Kidney glomerular epithelial cell (primary cell): ENCODE measurements at regions not wholly inside any gene's neighbourhood (a gene's known extent, or its start where the extent isn't known, plus 50 kb on each side); places are given as distances from the start of the nearest gene placed in this dataset.
"Not testable (repeated sequence)": the region's sequence is repeated elsewhere in the genome, so short reads cannot be mapped to it uniquely, and the experiment has no call there.

Experiments used
- DNase-seq: peaks from one replicate; lab custom pipeline; 2025; lab: John Stamatoyannopoulos, UW

DNA sequence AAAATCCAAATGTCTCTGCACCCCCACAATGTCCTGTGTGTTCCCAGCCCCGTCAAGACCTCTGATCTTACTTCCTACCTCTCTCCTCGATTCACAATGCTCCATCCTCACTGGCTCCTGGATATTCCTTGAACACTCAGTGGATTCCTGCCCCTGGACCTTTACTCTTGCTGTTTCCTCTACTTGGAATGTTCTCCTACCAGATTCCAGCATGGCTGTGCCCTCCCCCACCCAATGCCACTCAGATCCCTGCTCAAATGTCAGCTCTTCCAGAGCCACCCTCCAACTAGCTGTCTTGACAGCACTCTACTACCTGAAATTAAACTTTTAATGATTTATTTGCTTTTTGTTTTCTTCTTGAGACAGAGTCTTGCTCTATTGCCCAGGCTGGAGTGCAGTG is 107.4 kb downstream of the KLF5 start:
- no peak for DNase-seq

DNA sequence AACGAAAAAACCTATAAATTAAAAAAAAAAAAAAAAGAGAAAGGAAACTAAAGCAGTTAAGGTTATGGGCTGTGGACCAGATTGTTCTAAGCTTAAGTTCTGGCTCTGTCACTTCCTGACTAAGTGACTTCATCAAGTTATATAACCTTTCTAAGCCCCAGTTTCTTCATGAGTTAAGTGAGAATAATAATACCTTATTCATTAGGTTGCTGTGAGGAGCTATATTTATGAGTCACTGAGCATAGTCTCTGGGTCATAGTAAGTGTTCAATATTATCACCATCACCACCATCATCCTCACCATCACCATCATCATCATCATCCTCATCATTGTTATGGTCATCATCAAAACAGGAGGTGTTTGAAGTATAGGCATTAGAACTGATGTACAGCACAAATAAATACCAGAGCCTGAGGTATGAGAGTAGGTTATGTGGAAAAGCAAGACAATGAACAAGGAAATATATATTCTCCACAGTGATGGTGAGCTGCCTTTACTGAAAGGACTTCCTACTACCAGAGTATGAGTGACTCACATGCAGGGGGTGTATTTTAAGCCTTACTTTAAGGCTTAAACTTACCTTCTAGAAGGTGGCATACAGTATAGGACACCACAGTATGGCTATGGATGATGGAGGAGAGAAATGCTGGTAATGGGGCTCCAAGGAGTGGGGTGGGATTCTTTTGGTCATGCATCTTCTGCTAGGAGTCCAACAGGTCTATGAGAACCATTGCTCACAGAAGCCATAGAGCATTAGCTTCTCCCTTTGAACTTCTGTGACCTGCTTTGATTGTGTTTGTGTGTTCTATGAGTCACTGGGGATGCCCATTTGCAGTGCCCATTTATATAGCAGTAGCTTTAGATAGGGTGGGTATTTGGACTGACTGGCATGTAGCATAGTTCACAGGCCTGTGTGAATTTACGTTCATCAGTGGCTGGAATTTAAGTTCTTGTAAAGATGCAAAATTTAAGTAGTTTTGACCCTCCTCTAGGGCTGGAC is 104.4 kb downstream of the KLF5 start:
- no peak for DNase-seq

DNA sequence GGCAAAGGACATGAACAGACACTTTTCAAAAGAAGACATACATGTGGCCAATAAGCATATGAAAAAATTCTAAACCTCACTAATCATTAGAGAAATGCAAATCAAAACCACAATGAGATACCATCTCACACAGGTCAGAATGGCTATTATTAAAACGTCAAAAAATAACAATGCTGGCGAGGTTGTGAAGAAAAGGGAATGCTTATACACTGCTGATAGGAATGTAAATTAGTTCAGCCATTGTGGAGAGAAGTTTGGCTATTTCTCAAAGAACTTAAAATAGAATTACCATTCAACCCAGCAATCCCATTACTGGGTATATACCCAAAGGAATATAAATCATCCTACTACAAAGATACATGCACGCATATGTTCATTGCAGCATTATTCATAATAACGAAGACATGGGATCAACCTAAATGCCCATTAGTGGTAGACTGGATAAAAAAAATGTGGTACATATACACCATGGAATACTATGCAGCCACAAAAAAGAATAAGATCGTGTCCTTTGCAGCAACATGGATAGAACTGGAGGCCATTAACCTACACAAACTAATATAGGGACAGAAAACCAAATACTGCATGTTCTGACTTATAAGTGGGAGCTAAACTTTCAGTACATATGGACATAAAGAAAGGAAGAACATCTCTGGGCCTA is 101.7 kb downstream of the KLF5 start:
- DNase-seq = not testable (repeated sequence)

DNA sequence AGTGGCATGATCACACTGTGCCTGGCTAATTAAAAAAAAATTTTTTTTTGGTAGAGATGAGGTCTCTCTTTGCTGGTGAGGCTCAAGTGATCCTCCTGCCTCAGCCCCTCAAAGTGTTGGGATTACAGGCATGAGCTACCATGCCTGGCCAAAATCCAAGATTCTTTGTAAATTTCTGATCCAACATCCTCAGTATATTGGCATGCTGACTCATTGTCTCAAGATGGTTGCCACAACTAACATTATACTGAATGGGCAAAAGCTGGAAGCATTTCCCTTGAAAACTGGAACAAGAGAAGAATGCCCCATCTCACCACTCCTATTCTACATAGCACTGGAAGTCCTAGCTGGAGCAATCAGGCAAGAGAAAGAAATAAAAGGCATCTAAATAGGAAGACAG is 100.0 kb downstream of the KLF5 start:
- peak; percentile 36 for DNase-seq

DNA sequence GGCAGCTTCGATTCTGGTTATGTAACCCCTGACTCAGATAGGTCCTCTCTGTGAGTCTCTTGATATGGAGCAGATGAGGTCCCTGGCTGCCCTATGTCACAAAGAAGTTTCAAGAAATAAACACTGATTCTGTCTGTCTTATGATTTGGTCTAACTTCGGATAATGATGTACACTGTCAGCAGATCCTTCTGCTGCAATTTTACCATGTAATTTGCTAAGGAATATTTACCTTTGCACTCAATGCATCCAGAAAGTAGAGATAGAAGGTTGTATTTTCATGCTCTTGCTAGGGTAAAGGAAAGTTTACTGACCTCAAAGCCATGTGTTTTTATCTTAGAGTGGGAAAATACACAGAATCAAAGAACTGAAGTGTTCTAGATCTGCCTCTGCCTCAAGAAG is 98.2 kb downstream of the KLF5 start:
- no peak for DNase-seq

DNA sequence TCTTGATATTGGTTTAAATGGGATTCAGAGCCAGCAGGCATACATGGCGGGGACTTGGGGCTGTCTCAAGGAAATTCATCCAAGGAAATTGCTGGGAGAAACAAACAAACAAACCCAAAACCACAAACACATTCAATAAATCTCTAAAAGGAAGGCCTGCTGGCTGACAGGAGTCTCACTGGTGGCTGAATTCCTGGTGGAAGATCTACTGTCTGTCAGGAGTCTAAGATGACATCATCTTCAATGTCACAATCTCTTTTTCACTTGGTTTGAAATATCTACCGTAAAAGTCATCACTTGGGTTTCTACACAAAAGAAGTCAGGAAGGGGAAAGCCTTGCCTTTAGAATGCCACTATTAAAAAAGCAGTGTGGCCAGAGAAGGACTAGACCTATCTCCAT is 87.9 kb downstream of the KLF5 start:
- no peak for DNase-seq

DNA sequence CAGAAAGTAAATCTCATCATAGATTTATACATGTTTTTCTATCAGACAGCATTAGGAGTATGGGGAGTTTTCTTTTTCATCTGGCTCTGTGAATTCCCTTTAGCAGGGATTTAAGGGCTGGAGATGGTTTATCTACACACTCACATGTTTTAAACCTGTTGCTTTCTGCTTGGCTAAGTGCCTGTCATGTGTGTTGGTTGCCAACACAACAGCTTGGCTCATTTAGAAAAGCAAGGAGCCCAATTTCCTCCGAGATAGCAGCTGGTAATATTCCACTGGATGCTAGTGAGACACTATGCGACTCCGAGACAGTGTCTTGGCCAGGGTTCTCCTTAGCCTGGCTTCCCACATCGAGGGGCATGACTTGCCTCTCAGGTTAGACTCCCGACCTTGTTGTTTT is 83.3 kb downstream of the KLF5 start:
- DNase-seq = no peak

DNA sequence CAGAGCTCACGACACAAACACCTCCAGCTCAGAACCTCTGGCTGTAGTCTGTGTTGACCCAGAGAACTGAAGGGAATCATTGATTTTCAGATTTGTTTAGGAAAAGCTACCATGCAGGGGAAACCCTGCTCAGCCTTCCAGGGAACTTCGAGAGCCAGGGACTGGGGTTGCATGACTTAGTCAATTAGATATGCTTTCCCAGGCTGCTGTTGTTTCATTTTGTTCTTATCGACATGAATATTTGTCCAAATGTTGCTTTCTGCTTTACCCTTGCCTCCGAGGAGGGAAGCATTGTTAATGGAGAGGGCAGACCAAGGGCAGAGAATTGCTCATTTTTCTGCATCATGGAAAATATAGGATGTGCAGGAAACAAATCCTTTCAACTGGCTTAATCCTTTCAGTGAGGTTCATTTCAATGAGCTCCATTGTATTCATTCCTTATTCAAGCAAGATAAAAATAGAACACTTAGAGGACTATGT is 82.5 kb downstream of the KLF5 start:
- DNase-seq = no peak

DNA sequence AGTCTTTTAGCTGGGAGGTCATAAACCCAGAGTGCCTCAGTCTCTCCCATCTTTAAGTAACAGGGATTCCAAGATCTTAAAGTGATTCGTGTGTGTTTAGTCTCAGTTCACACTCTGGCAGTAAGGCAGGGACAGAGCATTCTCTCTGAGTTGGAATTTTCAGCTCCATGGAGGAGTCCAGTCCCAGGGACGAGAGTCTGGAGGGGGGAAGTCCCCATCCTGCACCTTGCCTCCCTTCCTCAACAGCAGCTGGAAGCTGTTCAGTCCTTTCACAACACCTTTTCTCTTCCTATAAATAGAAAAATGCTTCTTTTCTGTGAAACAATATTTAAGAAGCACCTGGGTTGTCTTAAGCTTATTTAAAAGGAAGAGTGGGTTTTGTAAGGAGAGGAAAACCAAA is 82.0 kb downstream of the KLF5 start:
- DNase-seq = no peak

DNA sequence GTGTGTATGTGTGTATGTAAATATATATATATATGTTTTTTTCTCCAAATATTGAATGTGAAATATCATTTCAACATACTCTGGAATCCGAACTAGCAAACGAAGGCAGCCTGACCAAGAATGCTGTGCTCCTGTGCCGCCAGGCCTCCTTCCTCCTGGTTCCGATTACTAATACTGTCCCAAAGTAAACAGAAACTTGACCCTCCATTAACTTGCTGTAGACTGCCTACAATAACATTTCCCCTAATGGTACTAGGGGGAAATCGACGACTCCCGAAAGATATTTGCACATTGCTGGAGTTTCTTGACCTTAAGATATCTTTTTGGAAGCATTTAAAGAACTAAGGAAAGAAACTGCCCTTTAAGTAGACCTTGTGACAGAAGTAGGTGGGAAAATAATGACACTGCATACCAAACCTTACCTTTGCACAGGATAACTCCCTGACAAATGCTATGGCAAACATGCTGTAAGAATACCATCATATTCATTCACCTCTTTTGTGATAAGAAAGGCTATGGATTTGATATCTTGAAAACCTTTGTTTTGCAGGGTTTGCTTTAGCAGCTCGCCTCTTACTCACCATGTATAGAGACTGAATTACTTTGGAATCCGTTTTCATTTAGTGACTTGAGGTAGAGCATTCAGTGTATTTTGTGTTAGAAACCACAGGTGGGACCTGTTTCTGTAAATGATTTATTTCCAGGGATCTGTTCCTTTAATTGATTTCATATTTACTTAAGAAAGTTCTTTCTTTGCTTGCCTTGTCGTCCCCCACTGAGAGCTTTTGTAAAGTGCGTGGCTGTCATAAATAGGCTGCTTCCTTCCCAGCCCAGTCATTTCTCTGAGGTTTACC is 80.1 kb downstream of the KLF5 start:
- no peak for DNase-seq

DNA sequence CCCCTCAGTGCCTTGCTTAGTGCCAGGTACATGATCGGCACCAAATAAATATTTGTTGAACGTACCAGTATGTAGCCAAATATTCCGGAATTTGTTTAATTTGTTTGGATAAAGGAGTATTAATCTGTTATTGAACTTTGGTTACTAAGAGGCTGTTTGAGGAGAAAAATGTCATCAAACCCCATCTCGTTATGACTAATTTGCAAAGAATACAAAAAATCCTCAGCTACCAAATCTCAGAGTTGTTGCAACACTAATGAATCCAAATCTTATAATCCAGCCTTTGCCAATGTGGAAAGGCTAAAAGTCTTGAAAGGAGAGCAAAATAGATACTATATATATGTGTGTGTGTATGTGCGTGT is 79.5 kb downstream of the KLF5 start:
- DNase-seq = no peak

DNA sequence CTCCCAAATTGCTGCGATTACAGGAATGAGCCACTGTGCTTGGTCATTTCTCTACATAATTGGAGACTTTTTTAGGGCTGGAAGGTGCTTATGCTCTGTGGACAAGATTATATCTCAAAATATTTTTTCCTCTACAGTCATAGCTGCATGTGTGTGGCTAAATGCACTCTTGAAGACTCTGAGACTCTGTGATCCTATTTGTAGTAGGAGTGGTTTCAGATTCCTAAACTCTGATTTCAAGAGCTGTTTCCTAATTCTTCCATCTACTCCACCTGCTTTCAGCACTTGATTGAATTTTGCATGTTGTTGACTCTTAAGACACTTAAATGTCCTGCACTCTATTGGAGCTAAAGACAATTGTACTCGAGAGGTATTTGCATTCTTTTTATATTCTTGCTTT is 78.0 kb downstream of the KLF5 start:
- DNase-seq = no peak

DNA sequence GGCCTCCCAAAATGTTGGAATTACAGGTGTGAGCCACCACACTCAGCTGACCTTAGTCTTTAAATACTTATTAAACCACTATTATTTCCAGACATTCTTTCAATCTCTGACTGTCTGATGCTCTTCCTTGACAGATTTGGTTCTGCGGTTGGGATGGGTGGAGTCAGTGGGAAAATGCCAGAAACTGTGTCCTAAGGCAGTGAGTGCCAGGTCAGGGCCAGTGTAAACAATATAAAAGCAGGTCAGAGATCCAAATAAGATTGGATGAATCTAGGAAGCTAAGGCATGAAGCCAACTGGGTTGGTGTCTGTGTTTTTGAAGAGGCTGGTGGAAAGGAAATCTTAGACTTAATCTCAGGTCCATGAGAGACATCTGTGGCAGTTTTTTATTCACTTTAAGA is 74.7 kb downstream of the KLF5 start:
- DNase-seq = no peak

DNA sequence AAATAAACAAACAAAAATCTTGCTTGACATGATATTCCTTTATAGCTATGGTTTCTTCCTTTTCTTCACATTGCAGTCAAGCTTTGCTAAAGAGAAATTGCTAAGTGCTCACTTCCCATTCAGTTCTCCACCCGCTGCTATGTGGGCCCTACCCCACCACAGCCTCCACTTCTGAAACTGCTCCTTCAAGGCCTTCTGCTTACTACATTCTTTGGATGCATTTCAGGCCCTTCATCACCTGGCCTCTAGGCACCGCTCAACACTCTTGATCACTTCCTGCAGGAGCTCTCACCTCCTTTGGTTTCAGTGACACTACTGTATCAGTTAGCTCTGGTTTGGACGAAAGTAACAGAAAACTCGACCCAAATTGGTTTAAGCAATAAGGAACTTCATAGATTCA is 72.4 kb downstream of the KLF5 start:
- DNase-seq = no peak

DNA sequence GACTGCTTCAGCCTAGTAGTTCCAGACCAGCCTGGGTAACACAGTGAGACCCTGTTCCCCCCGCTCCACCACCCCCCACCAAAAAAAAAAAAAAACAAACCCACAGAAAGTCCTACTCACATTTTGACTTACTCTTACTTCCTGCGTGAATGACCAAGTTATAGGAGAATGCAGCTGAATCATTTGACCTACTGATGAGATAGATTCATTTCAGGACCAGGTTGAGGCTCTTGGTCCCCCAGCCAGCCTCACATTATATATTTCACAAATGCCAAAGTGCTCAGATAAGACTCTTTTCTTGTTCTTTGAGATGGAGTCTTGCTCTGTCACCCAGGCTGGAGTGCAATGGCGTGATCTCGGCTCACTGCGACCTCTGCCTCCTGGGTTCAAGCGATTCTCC is 70.2 kb downstream of the KLF5 start:
- DNase-seq = no peak
